ENCODE measurements at regions not wholly inside any gene's neighbourhood (a gene's known extent, or its start where the extent isn't known, plus 50 kb on each side); places are given as distances from the start of the nearest gene placed in this dataset.

DNA sequence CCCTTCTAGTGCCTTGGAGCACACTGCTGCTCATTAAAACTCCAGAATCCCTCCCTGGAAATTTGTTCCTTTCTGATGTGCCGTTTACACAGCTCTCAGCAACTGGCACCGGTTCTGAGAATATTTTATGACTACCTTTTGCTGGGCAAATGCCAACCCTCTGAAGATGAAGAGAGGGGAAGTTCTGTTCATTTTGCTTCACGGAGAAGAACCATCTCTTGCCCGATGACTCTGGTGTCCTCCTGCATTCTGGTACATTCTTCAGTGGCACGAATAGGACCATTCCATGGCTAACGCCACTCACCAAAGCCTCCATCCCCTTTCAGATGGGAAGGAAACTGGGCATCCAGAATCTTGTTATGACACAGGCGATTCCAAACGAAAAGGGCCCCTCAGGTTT lies 96.2 kb upstream of the SIM2 start:
- in situ Hi-C loops (cut with MboI; ENCODE audit: low sequenced_read_pairs, unreplicated experiment), result no loop called here

DNA sequence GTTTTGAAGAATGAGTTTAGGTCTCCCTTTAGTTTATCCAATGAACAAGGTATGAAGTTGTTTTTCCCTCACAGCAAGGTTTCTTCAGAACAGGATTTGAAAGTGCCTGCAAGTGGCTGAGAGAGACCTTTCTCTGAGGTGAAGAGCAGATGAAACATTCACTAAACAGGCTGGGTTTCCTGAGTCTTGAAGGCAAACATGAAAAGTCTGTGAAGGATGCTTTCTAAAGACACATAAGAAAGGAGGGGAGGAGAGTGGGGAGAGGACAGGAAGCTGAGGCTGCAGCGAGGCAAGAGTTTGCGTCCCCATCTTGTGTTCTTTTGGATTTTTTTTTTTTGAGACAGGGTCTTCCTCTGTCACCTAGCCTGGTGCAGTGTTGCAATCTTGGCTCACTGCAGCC lies 95.7 kb upstream of the SIM2 start:
- no peak for DNase-seq (ENCODE audit: low spot score)
- in situ Hi-C loops (cut with MboI; ENCODE audit: low sequenced_read_pairs, unreplicated experiment), result no loop called here
- TF ChIP-seq, protein P1, sequence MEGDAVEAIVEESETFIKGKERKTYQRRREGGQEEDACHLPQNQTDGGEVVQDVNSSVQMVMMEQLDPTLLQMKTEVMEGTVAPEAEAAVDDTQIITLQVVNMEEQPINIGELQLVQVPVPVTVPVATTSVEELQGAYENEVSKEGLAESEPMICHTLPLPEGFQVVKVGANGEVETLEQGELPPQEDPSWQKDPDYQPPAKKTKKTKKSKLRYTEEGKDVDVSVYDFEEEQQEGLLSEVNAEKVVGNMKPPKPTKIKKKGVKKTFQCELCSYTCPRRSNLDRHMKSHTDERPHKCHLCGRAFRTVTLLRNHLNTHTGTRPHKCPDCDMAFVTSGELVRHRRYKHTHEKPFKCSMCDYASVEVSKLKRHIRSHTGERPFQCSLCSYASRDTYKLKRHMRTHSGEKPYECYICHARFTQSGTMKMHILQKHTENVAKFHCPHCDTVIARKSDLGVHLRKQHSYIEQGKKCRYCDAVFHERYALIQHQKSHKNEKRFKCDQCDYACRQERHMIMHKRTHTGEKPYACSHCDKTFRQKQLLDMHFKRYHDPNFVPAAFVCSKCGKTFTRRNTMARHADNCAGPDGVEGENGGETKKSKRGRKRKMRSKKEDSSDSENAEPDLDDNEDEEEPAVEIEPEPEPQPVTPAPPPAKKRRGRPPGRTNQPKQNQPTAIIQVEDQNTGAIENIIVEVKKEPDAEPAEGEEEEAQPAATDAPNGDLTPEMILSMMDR (IDR thresholded peaks at IDR 0.05; ENCODE audit: borderline replicate concordance, control extremely low read depth, extremely low read depth, insufficient read depth, missing control alignments), result no peak

More for the DNA sequence above, 96.2 kb upstream of the SIM2 start:
- TF ChIP-seq, protein P1 (IDR thresholded peaks at IDR 0.05; ENCODE audit: borderline replicate concordance, control extremely low read depth, extremely low read depth, insufficient read depth, missing control alignments), result no peak
- DNase-seq (ENCODE audit: low spot score), result no peak

DNA sequence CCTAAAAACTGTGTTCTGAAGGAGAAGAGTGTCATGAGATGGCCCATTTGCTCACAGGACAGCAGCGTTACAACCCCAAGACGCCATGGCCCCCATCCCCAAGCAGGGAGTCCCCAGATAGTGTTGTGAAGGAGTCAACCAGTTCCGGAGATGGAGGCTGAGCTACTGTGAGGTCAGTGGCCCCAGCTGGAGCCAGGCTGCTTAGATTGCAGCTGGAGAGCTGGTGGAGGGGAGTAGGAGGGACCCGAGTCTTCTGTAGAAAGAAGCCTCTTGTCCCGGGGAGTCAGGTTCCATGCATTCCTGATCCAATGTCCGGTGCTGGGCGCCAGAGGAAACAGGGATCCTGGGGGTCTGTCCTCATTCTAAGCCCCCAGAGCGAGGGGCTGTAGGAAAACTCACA lies 93.5 kb upstream of the SIM2 start:
- no peak for DNase-seq (ENCODE audit: low spot score)
- TF ChIP-seq, protein P1 (IDR thresholded peaks at IDR 0.05; ENCODE audit: borderline replicate concordance, control extremely low read depth, extremely low read depth, insufficient read depth, missing control alignments), result no peak
- in situ Hi-C loops (cut with MboI; ENCODE audit: low sequenced_read_pairs, unreplicated experiment), result no loop called here

DNA sequence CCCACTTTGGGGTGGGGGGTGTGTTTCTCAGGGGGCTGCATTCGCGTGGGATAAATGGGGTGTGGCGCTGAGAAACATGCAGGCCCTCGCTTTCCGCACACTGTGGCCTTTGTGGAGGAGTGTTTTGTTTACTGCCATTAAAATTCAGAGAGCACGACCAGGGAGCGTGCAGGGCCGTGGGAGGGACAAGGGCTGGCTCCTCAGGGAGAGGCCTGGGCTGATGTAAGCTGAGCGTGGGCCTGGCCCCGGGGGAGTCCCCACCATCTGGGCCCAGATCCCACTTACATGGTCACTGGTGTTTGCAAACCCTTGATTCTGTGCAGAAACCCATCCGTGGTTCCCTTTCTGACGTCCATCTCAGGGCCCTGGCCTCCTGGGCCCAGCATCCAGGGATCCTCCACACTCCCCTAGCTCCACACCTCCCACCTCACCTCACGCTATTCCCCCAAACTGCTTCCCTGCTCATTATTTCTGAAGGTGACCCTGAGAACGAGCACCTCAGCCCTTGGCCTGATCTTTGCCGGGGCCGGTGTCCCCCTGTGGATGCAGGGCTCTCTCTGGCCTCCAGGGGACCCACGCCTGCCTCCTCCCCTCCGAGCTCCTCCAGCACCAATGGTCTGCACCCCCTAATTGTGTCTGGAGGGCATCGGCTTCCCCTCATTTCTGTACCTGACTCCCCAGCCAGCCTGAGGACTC lies 92.5 kb upstream of the SIM2 start:
- TF ChIP-seq, protein P1 (IDR thresholded peaks at IDR 0.05; ENCODE audit: borderline replicate concordance, control extremely low read depth, extremely low read depth, insufficient read depth, missing control alignments), result no peak
- in situ Hi-C loops (cut with MboI; ENCODE audit: low sequenced_read_pairs, unreplicated experiment), result no loop called here
- DNase-seq (ENCODE audit: low spot score), result no peak

DNA sequence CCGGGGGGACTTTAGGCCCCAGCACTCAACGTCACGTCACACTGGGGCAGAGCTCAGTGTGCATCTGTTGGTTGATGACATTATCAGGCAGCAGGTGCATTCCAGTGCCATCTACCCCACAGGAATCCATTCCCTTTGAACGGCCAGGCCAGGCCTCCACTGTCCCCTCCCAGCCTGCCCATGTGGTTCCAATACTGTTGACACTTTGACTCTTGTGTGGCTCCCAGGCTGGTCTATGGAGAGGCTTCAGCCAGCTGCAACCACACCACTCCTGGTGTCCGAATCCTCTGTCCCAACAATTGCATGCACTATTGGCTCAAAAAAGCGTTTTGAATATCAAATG lies 92.0 kb upstream of the SIM2 start:
- DNase-seq (ENCODE audit: low spot score), result no peak
- TF ChIP-seq, protein P1 (IDR thresholded peaks at IDR 0.05; ENCODE audit: borderline replicate concordance, control extremely low read depth, extremely low read depth, insufficient read depth, missing control alignments), result no peak
- in situ Hi-C loops (cut with MboI; ENCODE audit: low sequenced_read_pairs, unreplicated experiment), result no loop called here

DNA sequence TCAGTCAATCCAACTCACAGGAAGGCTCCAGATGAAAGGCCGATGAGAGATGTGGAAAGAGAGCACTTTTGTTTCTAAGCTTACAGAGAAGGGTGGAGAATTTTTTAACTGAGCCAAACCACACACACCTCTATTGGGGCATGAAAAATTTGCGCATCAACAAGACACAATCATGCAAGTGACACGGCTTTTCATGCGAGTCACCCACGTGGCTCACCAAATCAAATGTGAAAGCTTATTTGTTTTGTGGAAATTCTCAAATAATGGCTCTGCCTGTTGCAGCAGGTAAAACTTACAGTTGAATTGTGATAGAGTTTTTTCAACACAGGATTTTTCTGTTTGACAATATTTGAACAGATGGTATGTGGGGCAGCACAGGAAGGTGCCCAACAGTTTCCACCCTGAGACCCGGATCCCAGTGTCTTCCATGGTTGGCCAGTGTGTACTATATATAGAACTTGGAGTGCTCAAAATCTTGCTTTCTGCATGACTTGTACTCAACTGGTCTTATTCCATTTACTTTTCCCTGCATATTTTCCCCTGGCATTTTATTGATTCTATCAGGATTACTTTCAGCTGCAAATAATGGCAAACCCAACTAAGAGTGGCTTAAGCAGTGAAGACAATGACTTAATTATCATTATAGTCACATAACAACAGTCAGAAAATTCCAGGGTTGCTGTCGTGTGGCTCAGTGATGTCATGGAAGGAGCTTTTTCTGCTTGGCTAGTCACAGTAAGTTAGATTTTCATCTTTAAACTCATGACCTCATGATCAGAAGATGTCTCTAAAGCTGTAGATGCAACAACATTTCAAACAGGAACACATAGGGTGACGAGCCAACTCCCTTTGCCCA lies 90.6 kb upstream of the SIM2 start:
- DNase-seq (ENCODE audit: low spot score), result no peak
- in situ Hi-C loops (cut with MboI; ENCODE audit: low sequenced_read_pairs, unreplicated experiment), result no loop called here
- TF ChIP-seq, protein P1 (IDR thresholded peaks at IDR 0.05; ENCODE audit: borderline replicate concordance, control extremely low read depth, extremely low read depth, insufficient read depth, missing control alignments), result no peak

Data from GM13976 (cell line).